T-helper 17 cell (primary cell): ENCODE measurements at regions not wholly inside any gene's neighbourhood (a gene's known extent, or its start where the extent isn't known, plus 50 kb on each side); places are given as distances from the start of the nearest gene placed in this dataset.
"Not testable (repeated sequence)": the region's sequence is repeated elsewhere in the genome, so short reads cannot be mapped to it uniquely, and the experiment has no call there.

Source experiments
- ATAC-seq: fragments of 150-1000 bp; cut with Tn5 transposase; 2 replicates; pipeline ENCODE4 v1.10.0; 2021; ENCODE audit warnings: mild to moderate bottlenecking, moderate library complexity
- DNase-seq, 3 donors: peaks; one replicate each; pipeline versions ENCODE4 v3.0.0 to v3.0.0-alpha.2; 2020 to 2021
- H3K9me3 ChIP-seq: one replicate; pipeline ENCODE4 v1.7.0; 2013; ENCODE audit warnings: low read length, mild to moderate bottlenecking; ENCODE audit not compliant: control insufficient read depth, poor library complexity, severe bottlenecking
- H3K27ac Mint-ChIP-seq: one replicate; pipeline ENCODE4 v1.8.0; 2022; ENCODE audit warnings: mild to moderate bottlenecking, moderate library complexity, mixed read lengths
- H3K27me3 Mint-ChIP-seq: one replicate; pipeline ENCODE4 v1.8.0; 2022; ENCODE audit warnings: mixed read lengths
- H3K36me3 Mint-ChIP-seq: one replicate; pipeline ENCODE4 v1.8.0; 2022; ENCODE audit warnings: low read depth, mixed read lengths
- H3K4me1 Mint-ChIP-seq: one replicate; pipeline ENCODE4 v1.8.0; 2022; ENCODE audit warnings: mild to moderate bottlenecking, mixed read lengths
- H3K4me3 Mint-ChIP-seq: one replicate; pipeline ENCODE4 v1.8.0; 2022; ENCODE audit warnings: mild to moderate bottlenecking, moderate library complexity, mixed read lengths

GRCh38 chr10:31188792-31189406 is 130.1 kb upstream of the ZEB1 start:
- Mint-ChIP-seq H3K36me3 (no peaks in the 10 kb centered on the region), H3K27me3 (peaks cover 8% of the 10 kb centered on the region), H3K27ac (no peak overlapping the region), H3K4me1 (no peaks in the 10 kb centered on the region), H3K4me3 (no peak overlapping the region)
- ATAC-seq (no peak), DNase-seq (no peak)
- no peaks in the 10 kb centered on the region for H3K9me3 ChIP-seq

- DNase-seq (no peak), ATAC-seq (no peak)
- H3K27ac Mint-ChIP-seq: no peak overlapping the region
Observed at GRCh38 chr10:31190488-31190887, 128.5 kb upstream of the ZEB1 start.

GRCh38 chr10:31192475-31192874 is 126.5 kb upstream of the ZEB1 start:
- Mint-ChIP-seq H3K36me3 (no peaks in the 10 kb centered on the region), H3K4me3 (no peak overlapping the region), H3K27me3 (peaks cover 8% of the 10 kb centered on the region), H3K4me1 (peaks cover 2% of the 10 kb centered on the region), H3K27ac (no peak overlapping the region)
- ATAC-seq: no peak
- H3K9me3 ChIP-seq: no peaks in the 10 kb centered on the region
- DNase-seq: no peak

More at GRCh38 chr10:31190488-31190887, 128.5 kb upstream of the ZEB1 start:
- H3K9me3 ChIP-seq: no peaks in the 10 kb centered on the region
- no peak overlapping the region for H3K4me3 Mint-ChIP-seq
- H3K4me1 Mint-ChIP-seq: peaks cover 2% of the 10 kb centered on the region
- no peaks in the 10 kb centered on the region for H3K36me3 Mint-ChIP-seq
- peaks cover 8% of the 10 kb centered on the region for H3K27me3 Mint-ChIP-seq

- no peak overlapping the region for H3K4me3 Mint-ChIP-seq
- no peaks in the 10 kb centered on the region for H3K36me3 Mint-ChIP-seq
- no peak overlapping the region for H3K27ac Mint-ChIP-seq
Observed at GRCh38 chr10:31194986-31195385, 124.0 kb upstream of the ZEB1 start.

GRCh38 chr10:31197886-31198285 is 121.1 kb upstream of the ZEB1 start:
- no peaks in the 10 kb centered on the region for H3K9me3 ChIP-seq
- Mint-ChIP-seq H3K27me3 (peaks cover 5% of the 10 kb centered on the region), H3K27ac (no peak overlapping the region), H3K4me3 (no peak overlapping the region), H3K36me3 (no peaks in the 10 kb centered on the region), H3K4me1 (peaks cover 5% of the 10 kb centered on the region)
- DNase-seq (no peak), ATAC-seq (no peak)

More at GRCh38 chr10:31194986-31195385, 124.0 kb upstream of the ZEB1 start:
- H3K4me1 Mint-ChIP-seq: peaks cover 2% of the 10 kb centered on the region
- no peaks in the 10 kb centered on the region for H3K9me3 ChIP-seq
- DNase-seq: no peak
- no peak for ATAC-seq
- H3K27me3 Mint-ChIP-seq: peaks cover 8% of the 10 kb centered on the region

- Mint-ChIP-seq H3K4me3 (no peak overlapping the region), H3K27me3 (no peaks in the 10 kb centered on the region), H3K4me1 (peaks cover 3% of the 10 kb centered on the region), H3K27ac (no peak overlapping the region), H3K36me3 (no peaks in the 10 kb centered on the region)
- no peaks in the 10 kb centered on the region for H3K9me3 ChIP-seq
- DNase-seq (no peak), ATAC-seq (no peak)
Observed at GRCh38 chr10:31204090-31204489, 114.9 kb upstream of the ZEB1 start.

GRCh38 chr10:31207636-31208035 is 111.4 kb upstream of the ZEB1 start:
- Mint-ChIP-seq H3K27me3 (no peaks in the 10 kb centered on the region), H3K4me3 (no peak overlapping the region), H3K36me3 (no peaks in the 10 kb centered on the region), H3K4me1 (no peaks in the 10 kb centered on the region), H3K27ac (no peak overlapping the region)
- ATAC-seq (no peak), DNase-seq (no peak)
- no peaks in the 10 kb centered on the region for H3K9me3 ChIP-seq

GRCh38 chr10:31209478-31209877 is 109.5 kb upstream of the ZEB1 start:
- Mint-ChIP-seq H3K4me1 (no peaks in the 10 kb centered on the region), H3K27ac (no peak overlapping the region), H3K36me3 (no peaks in the 10 kb centered on the region), H3K27me3 (no peaks in the 10 kb centered on the region), H3K4me3 (no peak overlapping the region)
- DNase-seq (no peak), ATAC-seq (no peak)
- H3K9me3 ChIP-seq: no peaks in the 10 kb centered on the region

GRCh38 chr10:31210190-31210589 is 108.8 kb upstream of the ZEB1 start:
- H3K36me3 Mint-ChIP-seq: no peaks in the 10 kb centered on the region
- H3K4me1 Mint-ChIP-seq: no peaks in the 10 kb centered on the region
- no peaks in the 10 kb centered on the region for H3K9me3 ChIP-seq
- H3K4me3 Mint-ChIP-seq: no peak overlapping the region
- no peak overlapping the region for H3K27ac Mint-ChIP-seq
- no peak for DNase-seq
- H3K27me3 Mint-ChIP-seq: no peaks in the 10 kb centered on the region
- ATAC-seq: no peak

- DNase-seq (no peak), ATAC-seq (no peak)
- Mint-ChIP-seq H3K27me3 (peaks cover 4% of the 10 kb centered on the region), H3K36me3 (no peaks in the 10 kb centered on the region), H3K4me3 (no peak overlapping the region), H3K27ac (no peak overlapping the region), H3K4me1 (no peaks in the 10 kb centered on the region)
- H3K9me3 ChIP-seq: no peaks in the 10 kb centered on the region
Observed at GRCh38 chr10:31213959-31214358, 105.1 kb upstream of the ZEB1 start.

- Mint-ChIP-seq H3K4me3 (no peak overlapping the region), H3K4me1 (no peaks in the 10 kb centered on the region), H3K36me3 (no peaks in the 10 kb centered on the region), H3K27me3 (peaks cover 4% of the 10 kb centered on the region), H3K27ac (no peak overlapping the region)
- no peak for ATAC-seq
- no peaks in the 10 kb centered on the region for H3K9me3 ChIP-seq
- no peak for DNase-seq
Observed at GRCh38 chr10:31215052-31215451, 104.0 kb upstream of the ZEB1 start.

- Mint-ChIP-seq H3K4me1 (no peaks in the 10 kb centered on the region), H3K27me3 (peaks cover 4% of the 10 kb centered on the region), H3K4me3 (no peak overlapping the region), H3K27ac (no peak overlapping the region), H3K36me3 (no peaks in the 10 kb centered on the region)
- no peaks in the 10 kb centered on the region for H3K9me3 ChIP-seq
- DNase-seq: no peak
- ATAC-seq: no peak
Observed at GRCh38 chr10:31219306-31219705, 99.7 kb upstream of the ZEB1 start.

- not testable (repeated sequence) for H3K4me1 Mint-ChIP-seq, H3K27me3 Mint-ChIP-seq, H3K4me3 Mint-ChIP-seq, H3K9me3 ChIP-seq, ATAC-seq, H3K27ac Mint-ChIP-seq, DNase-seq, H3K36me3 Mint-ChIP-seq
Observed at GRCh38 chr10:31228780-31229179, 90.2 kb upstream of the ZEB1 start.

- no peak overlapping the region for H3K27ac Mint-ChIP-seq
- no peaks in the 10 kb centered on the region for H3K9me3 ChIP-seq
- H3K4me3 Mint-ChIP-seq: no peak overlapping the region
- no peak for DNase-seq
- no peaks in the 10 kb centered on the region for H3K27me3 Mint-ChIP-seq
- no peak for ATAC-seq
- H3K36me3 Mint-ChIP-seq: no peaks in the 10 kb centered on the region
- H3K4me1 Mint-ChIP-seq: peaks cover 2% of the 10 kb centered on the region
Observed at GRCh38 chr10:31239961-31240360, 79.1 kb upstream of the ZEB1 start.
